Osteocyte (in vitro differentiated cells): ENCODE measurements at regions not wholly inside any gene's neighbourhood (a gene's known extent, or its start where the extent isn't known, plus 50 kb on each side); places are given as distances from the start of the nearest gene placed in this dataset.

Experiments
- DNase-seq: peaks from one replicate; pipeline ENCODE4 v3.0.0; 2021; ENCODE audit warnings: mixed read lengths; ENCODE audit not compliant: unreplicated experiment; ENCODE audit errors: extremely low spot score
- H3K27ac Mint-ChIP-seq: one replicate; pipeline ENCODE4 v1.8.0; 2021; ENCODE audit warnings: mild to moderate bottlenecking, mixed read lengths; ENCODE audit not compliant: unreplicated experiment
- H3K27me3 Mint-ChIP-seq: one replicate; pipeline ENCODE4 v1.8.0; 2021; ENCODE audit warnings: mixed read lengths; ENCODE audit not compliant: unreplicated experiment
- H3K36me3 Mint-ChIP-seq: one replicate; pipeline ENCODE4 v1.8.0; 2021; ENCODE audit warnings: mixed read lengths; ENCODE audit not compliant: unreplicated experiment
- H3K4me1 Mint-ChIP-seq: one replicate; pipeline ENCODE4 v1.8.0; 2021; ENCODE audit warnings: mixed read lengths; ENCODE audit not compliant: unreplicated experiment
- H3K4me3 Mint-ChIP-seq: one replicate; pipeline ENCODE4 v1.8.0; 2021; ENCODE audit warnings: mild to moderate bottlenecking, moderate library complexity, mixed read lengths; ENCODE audit not compliant: unreplicated experiment
- H3K9me3 Mint-ChIP-seq: one replicate; pipeline ENCODE4 v1.8.0; 2021; ENCODE audit warnings: mixed read lengths; ENCODE audit not compliant: unreplicated experiment
- TF ChIP-seq, protein P1 (sequence below): fragments of 200-600 bp; sonication (generic); IDR thresholded peaks from 2 replicates; pipeline ENCODE4 v1.5.0; 2021; ENCODE audit warnings: antibody characterized with exemption, mild to moderate bottlenecking, moderate library complexity

DNA sequence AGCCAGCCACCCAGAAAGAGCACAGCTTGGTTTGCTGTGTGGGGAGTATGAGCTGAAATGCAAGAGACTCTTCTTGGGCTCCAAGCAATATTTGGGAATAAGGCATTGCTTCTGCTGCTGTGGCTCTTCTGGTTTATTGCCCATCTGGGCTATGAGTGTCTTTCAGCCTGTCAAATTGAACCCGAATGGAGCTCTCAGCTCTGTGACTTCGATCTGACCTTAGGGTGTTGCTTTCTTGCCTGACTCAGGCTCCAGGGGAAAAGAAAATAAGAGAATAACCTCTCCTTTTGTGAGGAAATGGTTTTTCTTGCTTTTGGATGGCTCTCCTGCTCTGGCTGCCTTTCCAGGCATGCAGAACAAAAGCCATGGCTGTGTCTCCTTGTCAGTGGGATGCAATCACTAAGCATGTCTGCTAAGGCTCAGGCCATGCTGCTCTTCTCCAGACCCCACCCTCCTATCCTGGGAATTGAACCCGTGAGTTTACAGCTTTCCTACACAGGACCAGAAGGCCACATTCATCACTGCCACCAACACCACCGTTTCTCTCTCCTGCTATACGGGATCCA, 169.4 kb upstream of the JAG1 start:
- H3K27me3 Mint-ChIP-seq = no peaks in the 10 kb centered on the region
- peaks cover 21% of the 10 kb centered on the region for H3K9me3 Mint-ChIP-seq
- H3K4me3 Mint-ChIP-seq = no peak overlapping the region
- DNase-seq = no peak
- TF ChIP-seq, protein P1, sequence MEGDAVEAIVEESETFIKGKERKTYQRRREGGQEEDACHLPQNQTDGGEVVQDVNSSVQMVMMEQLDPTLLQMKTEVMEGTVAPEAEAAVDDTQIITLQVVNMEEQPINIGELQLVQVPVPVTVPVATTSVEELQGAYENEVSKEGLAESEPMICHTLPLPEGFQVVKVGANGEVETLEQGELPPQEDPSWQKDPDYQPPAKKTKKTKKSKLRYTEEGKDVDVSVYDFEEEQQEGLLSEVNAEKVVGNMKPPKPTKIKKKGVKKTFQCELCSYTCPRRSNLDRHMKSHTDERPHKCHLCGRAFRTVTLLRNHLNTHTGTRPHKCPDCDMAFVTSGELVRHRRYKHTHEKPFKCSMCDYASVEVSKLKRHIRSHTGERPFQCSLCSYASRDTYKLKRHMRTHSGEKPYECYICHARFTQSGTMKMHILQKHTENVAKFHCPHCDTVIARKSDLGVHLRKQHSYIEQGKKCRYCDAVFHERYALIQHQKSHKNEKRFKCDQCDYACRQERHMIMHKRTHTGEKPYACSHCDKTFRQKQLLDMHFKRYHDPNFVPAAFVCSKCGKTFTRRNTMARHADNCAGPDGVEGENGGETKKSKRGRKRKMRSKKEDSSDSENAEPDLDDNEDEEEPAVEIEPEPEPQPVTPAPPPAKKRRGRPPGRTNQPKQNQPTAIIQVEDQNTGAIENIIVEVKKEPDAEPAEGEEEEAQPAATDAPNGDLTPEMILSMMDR = no peak
- H3K4me1 Mint-ChIP-seq = peaks cover 15% of the 10 kb centered on the region
- H3K27ac Mint-ChIP-seq = no peak overlapping the region
- H3K36me3 Mint-ChIP-seq = peaks cover 7% of the 10 kb centered on the region

DNA sequence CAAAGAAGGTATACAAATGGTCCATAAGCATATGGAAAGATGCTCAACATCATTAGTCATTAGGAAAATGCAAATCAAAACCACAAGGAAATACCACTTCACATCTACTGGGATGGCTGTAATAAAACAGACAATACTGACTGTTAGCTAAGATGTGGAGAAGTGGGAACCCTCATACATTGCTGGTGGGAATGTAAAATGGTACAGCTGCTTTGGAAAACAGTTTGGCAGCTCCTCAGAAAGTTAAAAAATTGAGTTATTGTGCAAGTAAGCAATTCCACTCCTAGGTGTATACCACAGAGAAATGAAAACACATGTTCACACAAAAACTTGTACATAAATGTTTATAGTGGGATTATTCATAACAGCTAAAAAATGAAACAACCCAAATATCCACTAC, 173.0 kb upstream of the JAG1 start:
- Mint-ChIP-seq H3K4me1 (peaks cover 26% of the 10 kb centered on the region), H3K9me3 (peaks cover 15% of the 10 kb centered on the region), H3K27me3 (no peaks in the 10 kb centered on the region), H3K4me3 (no peak overlapping the region), H3K27ac (no peak overlapping the region), H3K36me3 (no peaks in the 10 kb centered on the region)
- TF ChIP-seq, protein P1 = no peak
- no peak for DNase-seq

DNA sequence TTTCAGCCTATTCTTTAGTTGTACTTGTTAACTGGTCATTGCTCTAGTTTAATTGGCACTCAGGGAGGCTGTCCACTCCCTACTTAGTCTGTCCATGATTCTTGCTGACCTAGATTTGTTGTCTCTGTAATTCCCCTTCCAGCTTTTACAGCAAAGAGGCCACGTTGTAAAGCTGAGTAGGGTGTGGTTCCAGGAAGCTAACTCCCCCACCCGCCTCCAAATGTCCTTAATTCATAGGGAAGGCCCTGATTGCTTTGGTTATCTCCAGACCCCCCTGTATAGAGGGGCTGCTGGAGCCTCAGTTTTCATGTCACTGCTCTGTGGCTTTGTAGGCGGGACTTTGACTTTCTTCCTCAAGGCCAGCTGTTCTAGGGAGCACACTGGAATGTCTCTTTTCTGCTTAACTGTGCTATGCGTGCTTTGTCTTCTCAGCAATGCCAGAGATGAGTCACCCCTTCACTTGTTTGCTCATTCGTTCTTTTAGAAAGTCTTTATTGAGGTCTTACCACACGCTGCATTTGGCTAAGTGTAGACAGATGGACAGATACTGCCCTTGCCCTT, 175.1 kb upstream of the JAG1 start:
- no peak for DNase-seq
- TF ChIP-seq, protein P1 = no peak
- Mint-ChIP-seq H3K27me3 (no peaks in the 10 kb centered on the region), H3K9me3 (peaks cover 9% of the 10 kb centered on the region), H3K4me1 (peaks cover 11% of the 10 kb centered on the region), H3K27ac (peak overlapping the region; percentile 68), H3K36me3 (no peaks in the 10 kb centered on the region), H3K4me3 (no peak overlapping the region)

DNA sequence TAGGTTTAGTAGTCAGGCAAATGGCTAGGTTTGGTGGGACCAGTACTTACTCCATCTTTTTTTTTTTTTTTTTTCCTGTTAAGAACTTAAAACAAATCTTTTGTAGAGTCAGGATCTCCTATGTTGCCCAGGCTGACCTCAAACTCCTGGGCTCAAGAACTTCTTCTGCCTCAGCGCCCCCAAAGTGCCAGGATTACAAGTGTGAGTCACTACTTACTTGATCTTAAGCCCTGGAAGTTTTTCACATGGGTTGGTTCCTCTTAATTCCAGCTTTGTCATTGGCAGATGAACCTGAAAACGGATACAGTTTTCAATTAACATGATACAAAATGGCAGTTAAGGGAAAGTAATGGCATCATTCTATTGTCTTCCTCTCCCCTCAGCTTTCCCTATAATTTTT, 179.4 kb upstream of the JAG1 start:
- no peak for DNase-seq
- H3K36me3 Mint-ChIP-seq = no peaks in the 10 kb centered on the region
- H3K9me3 Mint-ChIP-seq = peaks cover 14% of the 10 kb centered on the region
- peaks cover 32% of the 10 kb centered on the region for H3K4me1 Mint-ChIP-seq
- TF ChIP-seq, protein P1 = no peak
- no peaks in the 10 kb centered on the region for H3K27me3 Mint-ChIP-seq
- H3K27ac Mint-ChIP-seq = no peak overlapping the region
- H3K4me3 Mint-ChIP-seq = no peak overlapping the region

DNA sequence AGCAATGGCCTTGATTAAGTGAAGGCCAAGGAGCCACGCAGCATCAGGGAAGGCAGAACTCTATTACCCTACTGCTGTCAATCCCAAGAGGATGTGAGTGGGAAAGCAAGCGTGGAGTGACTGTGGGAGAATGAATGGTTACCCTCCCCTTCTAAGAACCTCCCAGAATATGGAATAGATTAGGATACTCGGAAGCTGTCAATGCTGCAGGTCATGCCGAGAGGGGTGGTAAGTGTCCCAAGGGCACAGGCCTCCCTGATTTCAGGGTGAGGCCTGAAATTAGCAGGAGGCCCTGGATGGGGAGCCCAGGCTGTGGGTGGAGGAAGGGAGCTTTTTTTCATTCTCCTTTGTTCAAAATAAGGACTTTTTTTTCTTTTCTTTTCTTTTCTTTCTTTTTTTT, 179.9 kb upstream of the JAG1 start:
- Mint-ChIP-seq H3K27me3 (no peaks in the 10 kb centered on the region), H3K36me3 (no peaks in the 10 kb centered on the region), H3K27ac (no peak overlapping the region), H3K9me3 (peaks cover 11% of the 10 kb centered on the region), H3K4me1 (peaks cover 28% of the 10 kb centered on the region), H3K4me3 (no peak overlapping the region)
- TF ChIP-seq, protein P1 = no peak
- no peak for DNase-seq
